ENCODE measurements at regions not wholly inside any gene's neighbourhood (a gene's known extent, or its start where the extent isn't known, plus 50 kb on each side); places are given as distances from the start of the nearest gene placed in this dataset.

GRCh38 chr3:115208066-115208750 is 61.1 kb upstream of the ZBTB20 start:
- Histone ChIP-seq H3K9me3 (ENCODE audit: low read length) (no peaks in the 10 kb centered on the region), H3K79me2 (ENCODE audit: insufficient read depth, low read length) (no peaks in the 10 kb centered on the region), H3K36me3 (replicated peaks in 1 of 2; ENCODE audit: control insufficient read depth in 1 of 2, insufficient read depth in 2 of 2, low read length in 2 of 2) (no peaks in the 10 kb centered on the region), H3K4me2 (ENCODE audit: low read depth, low read length) (no peak overlapping the region), H3K4me1 (ENCODE audit: insufficient read depth, low read length) (peaks cover 17% of the 10 kb centered on the region), H3K27ac (ENCODE audit: extremely low read length, insufficient read depth, low read length) (no peak overlapping the region), H3K4me3 (replicated peaks in 1 of 3; ENCODE audit: insufficient read depth in 1 of 3, low read depth in 2 of 3, low read length in 3 of 3) (no peak overlapping the region), H4K20me1 (ENCODE audit: insufficient read depth, low read length) (no peaks in the 10 kb centered on the region), H3K27me3 (ENCODE audit: control insufficient read depth in 1 of 2, insufficient read depth in 2 of 2, low read length in 2 of 2) (no peaks in the 10 kb centered on the region), H3K9ac (ENCODE audit: insufficient read depth, low read depth, low read length) (no peak overlapping the region), H2AFZ (ENCODE audit: low read length) (no peak overlapping the region)
- ATAC-seq = no peak
- CTCF ChIA-PET (ENCODE audit: low intra/inter-chr PET ratio, low total read pairs) = no interaction called here
- BruUV-seq (replicated peaks) = no TSS peak
- WGBS (ENCODE audit: low lambda C conversion rate) = 14% methylated on average over 3 of the region's 3 CpGs
- in situ Hi-C loops (cut with HindIII; ENCODE audit: extremely low pct_ligation_motif_present, low pct_unique_long_range_greater_than_20kb) = no loop called here
- intact Hi-C loops (cut with micrococcal nuclease; ENCODE audit: unreplicated experiment) = no loop called here
- no peak for DNase-seq (ENCODE audit: low spot score)
- TF ChIP-seq HOXA5 (CRISPR knock-in tag; IDR thresholded peaks at IDR 0.05) (no peak), ZNF788 (CRISPR knock-in tag; IDR thresholded peaks at IDR 0.05; ENCODE audit: borderline replicate concordance) (no peak), ZNF550 (CRISPR knock-in tag; IDR thresholded peaks at IDR 0.05; ENCODE audit: borderline replicate concordance) (no peak), STAG1 (CRISPR knock-in tag; IDR thresholded peaks at IDR 0.05) (no peak), ZNF737 (CRISPR knock-in tag; IDR thresholded peaks at IDR 0.05; ENCODE audit: borderline replicate concordance) (no peak), NCOR1 (IDR thresholded peaks at IDR 0.05; ENCODE audit: borderline replicate concordance, low read length) (no peak), ZFYVE20 (CRISPR knock-in tag; IDR thresholded peaks at IDR 0.05; ENCODE audit: borderline replicate concordance, low read depth) (no peak), MAFK (conservative IDR thresholded peaks at IDR 0.05 in 1 of 2, IDR thresholded peaks at IDR 0.05 in 1 of 2; ENCODE audit: low read length in 2 of 2) (no peak), MYPOP (CRISPR knock-in tag; IDR thresholded peaks at IDR 0.05) (no peak), ELK4 (CRISPR knock-in tag; IDR thresholded peaks at IDR 0.05; ENCODE audit: borderline replicate concordance) (no peak), AKNA (CRISPR knock-in tag; IDR thresholded peaks at IDR 0.05; ENCODE audit: borderline replicate concordance) (no peak), ARNTL (CRISPR knock-in tag; IDR thresholded peaks at IDR 0.05) (no peak), ZNF512B (CRISPR knock-in tag; IDR thresholded peaks at IDR 0.05; ENCODE audit: borderline replicate concordance) (no peak)
- no peak for FAIRE-seq
- POLR2A ChIA-PET = no interaction called here

Data from HepG2 (cell line).